ENCODE measurements at regions not wholly inside any gene's neighbourhood (a gene's known extent, or its start where the extent isn't known, plus 50 kb on each side); places are given as distances from the start of the nearest gene placed in this dataset.

DNA sequence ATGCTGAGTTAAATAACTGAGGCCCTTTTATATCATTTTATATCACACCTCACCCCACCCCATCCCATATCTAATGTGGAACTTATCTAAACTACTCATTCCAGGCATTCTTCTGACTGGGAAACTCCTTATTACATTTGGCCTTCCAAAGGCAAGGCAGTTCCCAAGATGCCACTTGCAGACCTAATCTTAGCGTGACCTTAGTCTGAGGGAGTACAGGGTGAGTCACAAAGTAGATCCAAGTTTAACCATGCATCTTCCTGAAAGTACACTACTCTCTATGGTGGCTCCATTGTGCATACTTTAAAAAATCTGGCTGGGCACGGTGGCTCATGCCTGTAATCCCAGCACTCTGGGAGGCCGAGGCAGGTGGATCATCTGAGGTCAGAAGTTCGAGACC lies 353.6 kb upstream of the C1orf87 start:
- no peak overlapping the region for H3K4me3 ChIP-seq (ENCODE audit: low read length)
- no peak overlapping the region for H3K9ac ChIP-seq (ENCODE audit: low read length)
- H3K36me3 ChIP-seq (replicated peaks; ENCODE audit: low read depth, low read length): peaks cover 5% of the 10 kb centered on the region
- no peak overlapping the region for H3K4me2 ChIP-seq (ENCODE audit: low read length)
- TF ChIP-seq, protein P1, sequence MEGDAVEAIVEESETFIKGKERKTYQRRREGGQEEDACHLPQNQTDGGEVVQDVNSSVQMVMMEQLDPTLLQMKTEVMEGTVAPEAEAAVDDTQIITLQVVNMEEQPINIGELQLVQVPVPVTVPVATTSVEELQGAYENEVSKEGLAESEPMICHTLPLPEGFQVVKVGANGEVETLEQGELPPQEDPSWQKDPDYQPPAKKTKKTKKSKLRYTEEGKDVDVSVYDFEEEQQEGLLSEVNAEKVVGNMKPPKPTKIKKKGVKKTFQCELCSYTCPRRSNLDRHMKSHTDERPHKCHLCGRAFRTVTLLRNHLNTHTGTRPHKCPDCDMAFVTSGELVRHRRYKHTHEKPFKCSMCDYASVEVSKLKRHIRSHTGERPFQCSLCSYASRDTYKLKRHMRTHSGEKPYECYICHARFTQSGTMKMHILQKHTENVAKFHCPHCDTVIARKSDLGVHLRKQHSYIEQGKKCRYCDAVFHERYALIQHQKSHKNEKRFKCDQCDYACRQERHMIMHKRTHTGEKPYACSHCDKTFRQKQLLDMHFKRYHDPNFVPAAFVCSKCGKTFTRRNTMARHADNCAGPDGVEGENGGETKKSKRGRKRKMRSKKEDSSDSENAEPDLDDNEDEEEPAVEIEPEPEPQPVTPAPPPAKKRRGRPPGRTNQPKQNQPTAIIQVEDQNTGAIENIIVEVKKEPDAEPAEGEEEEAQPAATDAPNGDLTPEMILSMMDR (IDR thresholded peaks at IDR 0.05; ENCODE audit: low read depth, low read length): no peak
- TF ChIP-seq EZH2phosphoT487 (IDR thresholded peaks at IDR 0.05; ENCODE audit: low read depth): no peak
- H3K27me3 ChIP-seq (ENCODE audit: low read depth, low read length): no peaks in the 10 kb centered on the region
- no peaks in the 10 kb centered on the region for H4K20me1 ChIP-seq (ENCODE audit: insufficient read depth, low read length)
- no peak overlapping the region for H2AFZ ChIP-seq (ENCODE audit: low read depth, low read length)
- H3K27ac ChIP-seq (ENCODE audit: low read length): no peak overlapping the region
- peaks cover 3% of the 10 kb centered on the region; the same call in 1 of the 2 replicates for H3K4me1 ChIP-seq (ENCODE audit: low read length)
- 0 out of 2 replicates have a peak, but pooled peaks cover under 1% of the 10 kb centered on the region for H3K9me3 ChIP-seq (ENCODE audit: insufficient read depth, low read length)
- no peaks in the 10 kb centered on the region for H3K79me2 ChIP-seq (ENCODE audit: low read length)

DNA sequence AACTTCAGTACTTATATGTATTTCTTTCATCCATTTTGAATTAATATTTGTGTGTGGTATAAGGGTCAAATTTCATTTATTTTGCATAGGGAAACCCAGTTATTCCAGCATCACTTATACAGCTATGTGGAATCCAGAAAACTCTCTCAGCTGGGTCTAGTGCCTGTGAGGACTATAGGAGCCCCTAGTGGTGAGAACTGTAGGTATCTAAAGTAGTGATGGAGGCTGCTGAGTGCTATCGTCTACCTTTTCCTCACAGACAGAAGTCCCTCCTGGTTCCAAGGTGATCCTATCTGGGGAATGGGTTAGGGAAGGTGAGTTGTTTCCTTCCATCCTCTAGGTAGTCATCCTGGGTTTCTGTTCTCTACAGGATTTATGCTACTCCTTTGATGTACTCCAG lies 352.0 kb upstream of the C1orf87 start:
- Histone ChIP-seq H3K27me3 (ENCODE audit: low read depth, low read length) (no peaks in the 10 kb centered on the region), H2AFZ (ENCODE audit: low read depth, low read length) (peak overlapping the region; percentile 79), H3K4me1 (ENCODE audit: low read length) (peaks cover 3% of the 10 kb centered on the region; the same call in 1 of the 2 replicates), H3K4me3 (ENCODE audit: low read length) (no peak overlapping the region), H3K27ac (ENCODE audit: low read length) (no peak overlapping the region), H3K9ac (ENCODE audit: low read length) (no peak overlapping the region), H3K79me2 (ENCODE audit: low read length) (no peaks in the 10 kb centered on the region), H3K36me3 (replicated peaks; ENCODE audit: low read depth, low read length) (peaks cover 15% of the 10 kb centered on the region), H3K9me3 (ENCODE audit: insufficient read depth, low read length) (0 out of 2 replicates have a peak, but pooled peaks cover 5% of the 10 kb centered on the region), H3K4me2 (ENCODE audit: low read length) (peak overlapping the region; percentile 34), H4K20me1 (ENCODE audit: insufficient read depth, low read length) (no peaks in the 10 kb centered on the region)
- TF ChIP-seq EZH2phosphoT487 (IDR thresholded peaks at IDR 0.05; ENCODE audit: low read depth): no peak
- TF ChIP-seq, protein P1 (IDR thresholded peaks at IDR 0.05; ENCODE audit: low read depth, low read length): peak; percentile 63

DNA sequence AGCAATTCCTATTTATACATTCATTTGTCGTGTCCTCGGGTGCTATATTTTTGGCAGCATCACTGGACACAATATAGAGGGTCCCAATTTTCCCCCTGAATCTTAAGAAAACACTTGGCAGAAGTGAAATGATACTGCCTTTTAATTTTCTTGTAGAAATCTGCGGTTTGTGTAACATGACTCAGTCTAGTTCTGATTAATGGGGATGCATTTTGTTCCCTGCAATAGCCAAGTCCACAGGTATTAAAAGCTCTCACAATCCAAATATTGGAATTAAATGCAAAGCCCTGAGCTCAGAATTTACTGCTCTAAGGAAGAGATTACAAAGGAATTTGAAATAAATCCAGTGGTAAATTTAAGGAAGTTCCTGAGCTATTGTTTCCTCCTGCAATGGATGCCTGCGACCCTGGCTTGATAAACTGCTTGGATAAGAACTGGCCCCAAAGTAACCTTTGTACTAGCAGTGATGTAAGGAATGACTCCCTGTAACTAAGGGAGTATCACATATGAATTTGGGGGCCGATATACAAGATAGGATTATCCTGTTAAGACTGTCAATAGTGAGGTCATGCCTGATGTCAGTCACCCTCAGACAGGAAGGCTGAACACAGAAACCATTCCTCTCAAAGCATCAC lies 349.7 kb upstream of the C1orf87 start:
- H3K79me2 ChIP-seq (ENCODE audit: low read length): no peaks in the 10 kb centered on the region
- H3K4me2 ChIP-seq (ENCODE audit: low read length): no peak overlapping the region
- peaks cover 3% of the 10 kb centered on the region; the same call in 1 of the 2 replicates for H3K4me1 ChIP-seq (ENCODE audit: low read length)
- H3K4me3 ChIP-seq (ENCODE audit: low read length): no peak overlapping the region
- TF ChIP-seq, protein P1 (IDR thresholded peaks at IDR 0.05; ENCODE audit: low read depth, low read length): no peak
- TF ChIP-seq EZH2phosphoT487 (IDR thresholded peaks at IDR 0.05; ENCODE audit: low read depth): no peak
- H3K9ac ChIP-seq (ENCODE audit: low read length): no peak overlapping the region
- H3K27me3 ChIP-seq (ENCODE audit: low read depth, low read length): no peaks in the 10 kb centered on the region
- 0 out of 2 replicates have a peak overlapping the region, but pooled peaks have one; percentile 1 for H2AFZ ChIP-seq (ENCODE audit: low read depth, low read length)
- no peaks in the 10 kb centered on the region for H4K20me1 ChIP-seq (ENCODE audit: insufficient read depth, low read length)
- H3K27ac ChIP-seq (ENCODE audit: low read length): no peak overlapping the region
- peaks cover 15% of the 10 kb centered on the region for H3K36me3 ChIP-seq (replicated peaks; ENCODE audit: low read depth, low read length)
- H3K9me3 ChIP-seq (ENCODE audit: insufficient read depth, low read length): 0 out of 2 replicates have a peak, but pooled peaks cover 5% of the 10 kb centered on the region

DNA sequence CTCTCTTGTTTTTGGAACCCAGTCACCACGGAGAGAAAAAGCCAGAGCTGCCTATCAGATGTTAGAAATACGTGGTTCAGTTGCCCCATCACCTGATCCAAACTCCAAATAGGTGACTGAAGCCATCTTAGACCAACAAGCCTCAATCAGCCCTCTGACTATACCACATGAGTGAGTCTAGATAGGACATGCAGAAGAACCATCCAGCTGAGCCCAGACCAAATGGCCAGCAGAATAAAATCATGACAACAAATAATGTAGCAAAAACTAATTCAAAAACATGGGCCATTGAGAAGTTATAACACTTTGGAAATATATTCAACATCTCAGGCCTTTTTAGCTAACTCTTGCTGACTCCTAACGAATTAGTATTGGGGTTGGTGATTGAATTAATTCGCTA lies 348.4 kb upstream of the C1orf87 start:
- 0 out of 2 replicates have a peak, but pooled peaks cover 5% of the 10 kb centered on the region for H3K9me3 ChIP-seq (ENCODE audit: insufficient read depth, low read length)
- H3K4me3 ChIP-seq (ENCODE audit: low read length): no peak overlapping the region
- TF ChIP-seq EZH2phosphoT487 (IDR thresholded peaks at IDR 0.05; ENCODE audit: low read depth): no peak
- TF ChIP-seq, protein P1 (IDR thresholded peaks at IDR 0.05; ENCODE audit: low read depth, low read length): no peak
- no peaks in the 10 kb centered on the region for H4K20me1 ChIP-seq (ENCODE audit: insufficient read depth, low read length)
- peaks cover 3% of the 10 kb centered on the region; the same call in 1 of the 2 replicates for H3K4me1 ChIP-seq (ENCODE audit: low read length)
- no peak overlapping the region for H3K9ac ChIP-seq (ENCODE audit: low read length)
- no peak overlapping the region for H3K4me2 ChIP-seq (ENCODE audit: low read length)
- H3K27ac ChIP-seq (ENCODE audit: low read length): no peak overlapping the region
- no peak overlapping the region for H2AFZ ChIP-seq (ENCODE audit: low read depth, low read length)
- H3K27me3 ChIP-seq (ENCODE audit: low read depth, low read length): no peaks in the 10 kb centered on the region
- no peaks in the 10 kb centered on the region for H3K79me2 ChIP-seq (ENCODE audit: low read length)
- peaks cover 15% of the 10 kb centered on the region for H3K36me3 ChIP-seq (replicated peaks; ENCODE audit: low read depth, low read length)

All from OCI-LY3 (cell line).